Stimulated activated CD8-positive, alpha-beta memory T cell treated with anti-CD3 and anti-CD28 coated beads, Interleukin-4, amount 100 ng/mL, for 48 hours (primary cell): ENCODE measurements at regions not wholly inside any gene's neighbourhood (a gene's known extent, or its start where the extent isn't known, plus 50 kb on each side); places are given as distances from the start of the nearest gene placed in this dataset.

Source experiments
- DNase-seq: peaks from one replicate; pipeline ENCODE4 v3.0.0-alpha.2; 2020

DNA sequence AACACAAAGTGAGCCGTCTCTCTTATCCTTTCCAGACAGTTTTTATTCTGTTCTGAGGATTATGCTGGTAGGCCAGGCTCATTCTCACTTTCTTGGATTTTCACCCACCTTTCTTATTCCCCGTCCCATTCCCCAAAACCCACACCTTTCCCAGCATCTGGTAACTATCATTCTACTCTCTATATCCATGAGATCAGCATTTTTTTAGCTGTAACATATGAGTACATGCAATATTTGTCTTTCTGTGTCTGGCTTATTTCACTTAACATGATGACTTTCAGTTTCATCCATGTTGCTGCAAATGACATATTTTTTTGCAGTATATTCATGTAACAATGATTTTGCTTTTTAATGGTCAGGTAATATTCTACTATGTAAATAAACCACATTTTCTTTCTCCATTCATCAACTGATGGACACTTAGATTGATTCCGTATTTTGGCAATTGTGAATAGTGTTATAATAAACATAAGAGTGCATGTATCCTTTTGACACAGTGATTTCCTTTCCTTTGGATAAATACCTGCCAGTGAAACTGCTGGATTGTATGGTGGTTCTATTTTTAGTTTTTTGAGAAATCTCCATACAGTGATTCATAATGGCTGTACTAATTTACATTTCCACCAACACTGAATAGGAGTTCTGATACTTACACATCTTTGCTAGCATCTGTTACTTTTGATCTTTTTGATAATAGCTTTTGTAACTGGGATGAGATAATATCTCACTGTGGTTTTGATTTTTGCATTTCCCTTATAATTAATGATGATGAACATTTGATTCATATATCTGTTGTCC is 289.3 kb downstream of the RPRM start:
- no peak for DNase-seq

DNA sequence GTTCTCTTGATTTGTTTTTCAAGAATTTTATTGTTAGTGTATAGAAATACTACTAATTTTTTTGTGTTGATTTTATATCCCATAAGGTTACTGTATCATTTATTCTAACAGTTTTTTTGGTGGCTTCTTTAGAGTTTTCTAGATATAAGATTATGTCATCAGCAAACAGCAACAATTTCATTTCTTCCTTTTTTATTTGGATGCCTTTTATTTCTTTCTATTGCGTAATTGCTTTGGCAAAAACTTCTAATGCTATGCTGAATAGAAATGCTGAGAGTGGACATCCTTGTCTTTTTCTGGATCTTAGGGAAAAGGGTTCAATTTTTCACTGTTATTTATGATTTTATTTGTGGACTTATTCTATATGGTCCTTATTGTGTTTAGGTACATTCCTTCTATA is 298.8 kb downstream of the RPRM start:
- no peak for DNase-seq

DNA sequence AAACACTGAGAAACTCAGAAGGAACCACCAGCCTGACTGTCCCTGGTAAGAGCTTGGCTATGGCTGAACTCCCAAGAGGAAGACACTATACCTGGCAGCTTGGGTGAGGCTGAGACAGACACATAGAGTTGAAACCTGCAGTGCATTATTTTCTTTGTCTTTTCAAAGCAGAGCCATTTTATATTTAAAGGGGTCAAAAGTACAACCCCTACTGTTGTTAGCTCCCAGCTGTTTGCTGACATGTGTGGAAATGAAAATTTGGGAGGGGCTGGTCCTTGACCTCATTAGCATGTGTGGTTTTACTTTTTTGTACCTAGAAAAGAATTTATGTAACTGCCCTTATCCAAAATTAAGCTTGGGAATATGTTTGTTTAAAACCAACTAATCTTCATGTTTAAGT is 309.0 kb downstream of the RPRM start:
- DNase-seq, result no peak

DNA sequence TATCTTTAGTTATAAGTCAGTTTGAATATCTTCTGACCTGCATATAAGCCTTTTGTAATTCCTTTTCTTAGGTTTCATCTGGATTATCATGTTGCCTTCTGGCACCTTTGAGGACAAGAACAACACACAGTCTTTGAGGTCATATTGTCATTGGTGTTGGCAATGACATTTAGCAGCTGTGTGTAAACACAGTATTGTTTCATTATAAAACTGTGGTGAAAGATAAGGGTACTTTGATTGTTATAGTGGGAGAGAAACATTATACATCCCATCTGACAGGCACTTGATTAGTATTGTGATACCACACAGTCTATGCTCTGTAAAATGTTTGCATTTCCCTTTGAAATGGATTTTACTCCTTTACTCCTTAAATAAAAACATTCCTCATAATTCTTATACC is 313.5 kb downstream of the RPRM start:
- no peak for DNase-seq

DNA sequence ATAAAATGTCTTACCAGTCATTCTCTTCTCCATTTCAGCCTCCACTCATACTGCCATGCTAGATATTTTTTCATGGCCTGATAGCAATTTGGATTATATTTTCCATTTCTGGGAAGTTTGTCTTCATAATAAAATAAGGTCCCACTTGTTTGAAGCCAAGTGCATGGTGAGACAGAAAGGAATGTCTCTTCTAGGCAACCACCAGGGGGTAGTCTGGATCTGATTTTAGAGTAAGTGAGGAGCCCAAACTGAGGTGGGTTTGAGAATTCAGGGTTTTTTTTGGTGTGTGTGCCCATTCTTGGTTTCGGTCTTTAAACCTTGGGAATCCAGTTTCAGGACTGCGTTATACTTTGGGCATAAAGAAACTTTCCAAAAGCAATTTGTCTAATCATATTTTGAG is 315.5 kb downstream of the RPRM start:
- no peak for DNase-seq

DNA sequence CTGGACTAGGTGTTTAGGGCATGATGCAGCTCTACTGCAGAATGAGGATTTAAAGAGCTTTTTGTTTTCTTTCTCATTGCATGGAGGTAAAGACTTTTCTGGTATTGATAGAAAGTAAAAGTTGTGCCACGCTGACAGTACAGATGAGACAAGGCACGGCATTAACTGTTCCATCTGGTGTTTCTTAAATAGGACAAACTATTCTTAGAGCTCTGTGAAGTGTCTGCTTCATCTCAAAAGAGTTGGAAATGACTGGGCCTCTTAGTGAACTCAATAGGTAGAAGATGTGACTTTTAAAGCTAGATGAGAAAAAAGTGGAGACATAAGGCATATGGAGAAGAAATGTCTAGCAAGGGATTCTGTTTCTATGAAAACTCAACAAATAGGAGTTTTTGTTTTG is 321.8 kb downstream of the RPRM start:
- no peak for DNase-seq

DNA sequence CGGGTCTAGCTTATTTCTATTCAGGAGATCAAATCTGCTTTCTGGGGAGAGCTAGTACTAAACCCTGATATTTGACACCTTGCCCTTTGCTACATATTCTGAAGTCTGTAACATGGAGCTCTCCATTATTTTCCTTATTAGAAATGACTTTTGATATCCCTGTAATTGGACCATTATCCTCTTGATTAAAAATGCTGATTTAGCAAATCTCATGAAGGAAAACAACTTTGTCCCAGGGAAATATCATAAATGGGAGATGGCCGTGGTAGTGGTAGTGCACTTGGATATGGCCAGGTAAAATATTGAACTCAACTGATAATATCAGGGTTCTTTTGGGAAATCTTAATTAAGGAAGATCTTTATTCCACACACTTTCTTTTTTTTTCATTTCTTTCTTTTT is 326.5 kb downstream of the RPRM start:
- no peak for DNase-seq

DNA sequence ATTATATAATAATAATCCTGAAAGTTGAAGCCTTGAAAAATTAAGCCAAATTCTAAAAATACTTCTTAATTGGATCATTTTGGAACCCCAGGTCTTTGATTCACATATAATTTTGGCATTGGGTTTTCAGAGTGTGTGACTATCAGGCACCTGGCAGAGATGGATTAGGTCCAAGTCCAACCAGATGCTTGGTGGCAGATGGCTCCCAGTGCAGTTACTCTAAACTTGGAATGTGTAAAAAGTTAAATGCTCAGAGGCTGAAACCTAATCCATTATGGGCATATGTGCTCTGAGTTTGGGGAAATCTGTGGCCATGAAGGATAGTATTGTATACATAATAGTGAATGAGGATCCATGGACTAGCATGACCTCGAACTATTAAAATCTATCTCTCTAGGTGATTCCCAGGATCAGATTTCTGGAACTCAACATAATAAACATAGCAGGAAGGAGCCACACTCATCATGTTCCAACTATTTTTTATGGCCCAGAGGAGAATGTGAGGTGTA is 333.0 kb downstream of the RPRM start:
- no peak for DNase-seq

DNA sequence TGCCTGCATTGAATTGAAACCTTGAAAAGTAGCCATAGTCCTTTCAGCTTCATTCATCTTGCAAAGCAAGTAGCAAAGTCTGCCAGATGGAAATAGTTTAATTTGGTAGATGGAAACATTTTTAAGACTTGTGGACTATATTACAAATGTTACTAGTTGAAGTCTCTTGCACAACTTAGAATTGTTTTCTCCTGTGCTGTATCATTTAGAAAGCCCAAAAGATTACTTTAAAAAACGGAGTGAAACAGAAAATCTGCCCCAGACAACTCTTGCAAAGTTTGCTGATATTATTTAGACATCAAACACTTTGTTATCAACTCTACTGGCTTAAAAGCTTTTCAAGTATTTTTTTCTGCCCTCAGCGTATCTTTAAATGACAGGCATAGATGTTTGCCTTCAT is 335.0 kb downstream of the RPRM start:
- DNase-seq, result no peak

DNA sequence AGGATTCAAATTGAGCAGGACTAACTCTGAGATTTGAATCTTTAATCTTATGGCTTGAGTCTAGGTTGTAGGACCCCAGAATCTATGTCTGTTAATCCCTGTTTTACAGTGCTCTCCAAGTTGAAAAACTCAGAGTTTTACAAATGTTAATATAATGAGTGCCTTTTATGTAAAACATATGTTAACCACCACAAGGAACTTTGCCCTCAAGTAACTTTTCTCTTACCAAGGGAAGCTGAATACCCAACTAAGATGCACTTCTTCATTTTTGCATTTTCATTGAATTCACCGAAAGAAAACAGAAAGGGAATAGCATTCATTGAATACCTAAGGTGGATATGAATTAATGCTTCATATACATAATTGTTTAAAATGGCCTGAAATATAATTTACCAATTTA is 338.1 kb downstream of the RPRM start:
- no peak for DNase-seq

DNA sequence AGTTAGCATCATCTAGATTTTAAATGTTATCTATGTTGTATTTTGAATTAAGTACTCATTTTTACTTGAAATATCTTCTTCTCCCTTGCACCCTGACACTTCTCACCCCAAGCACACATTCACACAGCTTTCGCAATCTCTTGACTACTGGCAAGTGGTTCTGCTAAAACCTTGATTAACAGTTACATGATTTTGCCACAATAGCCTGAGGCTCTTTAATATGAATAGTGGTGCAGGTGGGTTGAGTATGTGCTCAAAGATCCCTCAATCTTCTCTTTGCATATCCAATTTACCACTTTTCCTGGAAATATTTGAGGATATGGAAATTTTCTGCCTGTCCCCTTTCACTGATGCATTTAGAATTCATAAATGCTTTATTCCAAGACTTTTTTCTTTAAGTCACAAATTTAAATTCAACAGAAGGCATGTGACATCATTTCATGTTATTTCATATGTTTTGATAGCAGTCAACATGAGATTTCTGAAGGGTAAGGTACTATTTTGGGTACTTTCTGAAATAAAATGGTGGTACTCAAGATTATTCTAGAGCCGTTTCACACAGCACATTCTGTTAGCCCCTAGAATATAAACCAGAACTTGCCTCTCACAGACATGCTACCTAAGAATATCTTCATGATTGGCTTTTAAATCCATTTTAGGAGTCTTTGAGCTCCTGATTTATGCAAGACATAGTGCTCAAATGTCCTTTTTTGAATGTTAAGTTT is 339.7 kb downstream of the RPRM start:
- DNase-seq, result no peak

DNA sequence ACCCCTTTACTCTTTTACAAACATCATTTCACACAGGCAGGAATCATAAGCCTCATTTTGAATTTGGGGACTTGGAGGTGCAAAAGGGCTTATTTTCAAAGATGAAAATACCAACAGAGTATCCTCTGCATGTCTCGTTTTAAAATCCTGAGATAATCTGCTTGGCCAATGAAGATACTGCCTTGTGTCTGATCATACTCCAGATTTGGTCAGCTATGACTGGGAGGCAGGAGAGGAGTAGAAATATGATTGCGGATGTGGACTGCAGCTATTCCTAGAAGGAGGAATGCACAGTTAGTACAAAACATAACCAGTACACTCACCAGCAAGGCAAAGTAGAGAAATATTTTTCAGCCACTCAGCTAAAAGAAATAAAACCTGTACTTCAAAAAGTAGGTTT is 342.3 kb downstream of the RPRM start:
- no peak for DNase-seq

DNA sequence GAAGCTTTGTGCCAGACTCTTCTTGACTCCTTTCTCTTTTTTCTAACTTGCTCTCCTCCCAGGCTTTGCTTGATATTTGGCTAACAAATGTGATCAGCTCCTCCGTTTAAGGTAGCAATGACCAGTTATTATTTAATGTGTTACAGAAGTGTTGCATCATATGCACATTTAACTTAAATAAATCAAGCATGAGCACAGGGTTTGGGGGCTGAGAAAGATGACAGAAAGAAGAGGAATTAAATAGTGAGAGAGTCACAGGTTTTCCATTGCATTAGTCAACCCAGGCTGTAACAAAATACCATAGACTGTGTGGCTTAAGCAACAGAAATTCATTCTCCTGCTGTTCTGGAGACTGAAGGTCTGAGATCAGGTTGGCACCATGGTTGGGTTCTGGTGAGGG is 343.8 kb downstream of the RPRM start:
- no peak for DNase-seq

DNA sequence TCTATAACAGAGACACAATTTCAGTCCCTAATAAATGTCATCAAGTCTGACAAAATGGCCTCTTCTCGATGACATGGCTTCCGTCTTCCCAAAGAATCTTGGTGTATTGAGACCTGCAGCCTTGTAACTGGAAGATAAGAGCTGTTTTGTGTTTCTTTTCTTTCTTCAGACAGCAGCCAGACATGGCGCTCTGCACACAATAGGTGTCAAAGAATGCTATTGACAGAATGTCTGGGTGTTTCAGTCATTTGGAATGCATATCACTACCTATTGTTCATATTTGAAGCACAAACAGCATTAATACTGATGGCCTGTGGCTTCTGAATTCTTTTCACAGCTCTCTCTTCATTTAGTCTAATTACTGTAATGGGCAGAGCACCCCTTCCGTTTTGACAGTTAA is 344.8 kb downstream of the RPRM start:
- DNase-seq, result no peak

DNA sequence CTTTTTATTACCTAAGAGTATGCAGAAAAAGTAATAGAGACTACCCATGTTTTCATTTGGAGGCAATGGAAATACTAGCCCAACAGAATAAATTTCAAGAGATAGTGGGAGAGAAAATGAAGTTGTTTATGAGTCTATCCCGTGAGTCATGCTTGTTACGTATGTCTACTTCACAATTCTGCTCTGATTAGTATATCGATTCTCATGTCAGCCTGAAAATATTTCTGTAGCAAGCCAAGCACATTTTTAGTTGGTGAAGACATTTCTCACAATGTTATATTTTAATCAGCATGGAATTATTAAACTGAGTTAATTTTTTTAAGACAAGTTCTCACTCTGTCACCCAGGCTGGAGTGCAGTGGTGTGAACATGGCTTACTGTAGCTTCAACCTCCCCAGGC is 346.1 kb downstream of the RPRM start:
- DNase-seq, result no peak

DNA sequence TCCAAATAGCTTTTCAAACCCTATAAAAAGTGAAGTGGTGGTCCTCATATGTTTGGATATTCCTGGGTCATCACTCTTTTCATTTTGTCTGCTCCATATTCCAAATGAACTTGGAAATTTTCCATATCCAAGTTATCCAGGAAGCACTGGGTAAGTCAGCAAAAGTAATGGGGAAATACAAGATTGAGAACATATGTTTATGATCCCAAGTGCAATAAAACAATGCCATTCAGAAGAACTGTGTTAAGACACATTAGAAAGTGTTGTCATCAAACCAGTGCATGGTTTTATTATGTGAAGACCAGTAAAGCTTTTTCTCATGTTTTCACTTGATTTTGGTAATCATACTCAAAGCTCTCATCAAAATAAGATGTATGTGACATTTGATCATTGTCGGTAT is 363.4 kb downstream of the RPRM start:
- no peak for DNase-seq

DNA sequence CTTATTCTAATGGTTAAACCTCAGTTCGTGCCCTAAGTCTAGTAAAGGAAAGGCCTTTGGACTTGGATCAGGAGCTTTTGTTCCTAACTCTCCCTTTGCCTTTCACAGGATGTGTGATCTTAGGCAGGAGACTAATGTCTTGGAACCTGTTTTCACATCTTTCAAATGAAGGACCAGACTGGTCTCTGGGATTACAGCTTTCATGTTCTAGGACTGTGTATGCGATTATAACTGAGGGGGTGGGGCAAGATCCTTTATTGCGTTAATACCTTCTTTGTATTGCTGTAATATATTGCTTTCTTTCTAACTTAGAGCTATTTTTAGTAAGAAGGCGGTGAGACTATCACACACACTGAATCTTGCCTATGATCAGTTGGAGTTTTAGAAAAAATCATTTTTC is 368.1 kb downstream of the RPRM start:
- DNase-seq, result no peak

DNA sequence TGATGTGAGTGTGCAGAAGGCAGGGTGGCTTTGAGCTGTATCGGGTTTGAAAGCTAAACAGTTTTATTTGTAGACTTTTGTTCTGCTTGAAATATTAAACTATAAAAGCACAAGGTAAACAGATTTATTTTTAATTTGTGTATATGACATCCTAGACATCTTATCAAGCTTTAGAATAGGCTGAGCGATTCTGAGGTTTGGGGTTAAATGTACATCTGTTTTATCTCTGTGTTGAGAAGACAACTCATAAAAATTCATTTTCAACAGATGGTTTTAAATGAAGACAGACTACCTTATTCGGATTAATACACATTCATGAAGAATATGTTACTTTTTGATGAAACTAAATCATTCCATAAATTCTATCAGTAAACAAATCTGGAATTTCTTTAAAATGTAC is 368.8 kb downstream of the RPRM start:
- DNase-seq, result no peak

DNA sequence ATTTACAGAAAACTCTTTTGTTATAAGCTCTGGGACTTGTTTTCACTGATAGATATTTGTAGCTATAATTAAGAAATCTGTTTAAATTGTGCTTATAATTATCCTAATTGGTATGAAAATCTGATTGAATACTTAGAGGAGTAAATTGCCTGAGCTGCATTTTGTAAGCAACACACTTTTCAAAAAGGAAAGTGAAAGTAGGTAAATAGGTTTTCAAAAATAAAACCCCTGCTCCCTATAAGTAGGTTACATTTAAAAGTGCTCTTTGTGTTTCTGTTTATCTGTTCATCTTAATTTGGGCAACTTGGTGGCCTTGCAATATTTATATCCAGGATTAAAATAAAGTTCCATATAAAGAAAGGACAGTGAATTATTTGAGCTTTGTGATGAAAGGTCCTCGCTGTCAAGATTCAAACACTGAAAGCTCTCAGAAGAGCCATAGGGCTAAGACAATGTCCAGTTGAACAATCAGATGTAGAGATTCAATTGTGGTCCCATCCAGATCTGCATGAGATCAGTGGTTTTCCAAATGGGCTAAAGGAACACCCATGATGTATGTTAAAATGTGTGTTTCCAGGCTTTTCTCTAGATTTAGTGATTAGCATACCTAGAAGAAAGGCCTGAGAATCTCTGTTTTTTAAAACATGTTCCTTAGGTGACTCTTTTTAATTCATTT is 371.6 kb downstream of the RPRM start:
- DNase-seq, result no peak

DNA sequence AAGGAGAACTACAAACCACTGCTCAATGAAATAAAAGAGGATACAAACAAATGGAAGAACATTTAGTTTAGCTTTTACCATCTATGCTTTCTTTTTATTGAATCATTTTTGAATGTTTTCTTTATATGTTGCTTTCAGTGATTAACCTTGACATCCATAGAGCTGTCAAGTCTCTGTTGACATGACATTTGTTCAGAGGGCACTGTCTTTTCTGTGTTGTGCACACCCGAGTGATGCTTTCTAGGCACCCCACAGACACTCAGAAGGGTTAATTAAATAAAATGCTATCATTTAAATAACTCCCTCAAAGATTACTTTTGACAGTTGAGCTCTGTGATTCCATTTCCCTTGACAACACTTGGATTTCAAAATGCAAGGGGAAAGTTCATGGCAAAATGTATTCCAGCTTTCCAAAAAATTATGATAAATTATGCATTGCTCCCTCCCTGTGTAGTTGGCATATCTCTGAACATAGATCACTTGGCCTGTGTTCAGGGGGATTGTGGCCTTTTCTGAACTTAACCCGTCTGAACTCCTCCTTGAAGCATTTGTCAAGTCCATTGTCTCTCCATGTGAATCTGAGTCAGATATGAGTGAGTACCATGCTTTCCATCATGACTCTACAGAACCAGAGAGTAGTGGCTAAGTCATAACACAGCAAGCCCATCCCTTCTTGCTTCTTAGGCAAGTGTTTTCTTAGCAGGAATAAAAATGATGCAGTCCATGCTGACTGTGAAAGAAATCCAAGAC is 372.6 kb downstream of the RPRM start:
- DNase-seq, result no peak

DNA sequence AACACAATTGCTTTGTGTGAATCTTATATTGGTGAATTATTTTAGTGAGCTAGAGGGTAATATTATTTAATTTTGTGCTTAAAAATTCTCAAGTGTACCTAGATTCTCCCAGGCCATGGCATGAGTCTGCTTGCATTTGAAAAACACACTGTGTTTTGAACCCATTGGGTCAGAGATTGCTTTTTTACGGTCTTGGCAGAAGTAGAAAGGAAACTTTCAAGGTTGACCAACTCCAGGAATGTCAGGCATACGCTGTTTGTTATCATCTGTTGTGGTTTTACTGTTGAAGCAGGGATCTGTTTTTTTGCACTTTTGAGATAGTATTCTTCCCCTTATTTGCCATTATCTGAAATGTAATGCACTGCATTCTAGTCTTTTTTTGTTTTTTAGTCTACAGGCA is 377.4 kb downstream of the RPRM start:
- DNase-seq, result no peak

DNA sequence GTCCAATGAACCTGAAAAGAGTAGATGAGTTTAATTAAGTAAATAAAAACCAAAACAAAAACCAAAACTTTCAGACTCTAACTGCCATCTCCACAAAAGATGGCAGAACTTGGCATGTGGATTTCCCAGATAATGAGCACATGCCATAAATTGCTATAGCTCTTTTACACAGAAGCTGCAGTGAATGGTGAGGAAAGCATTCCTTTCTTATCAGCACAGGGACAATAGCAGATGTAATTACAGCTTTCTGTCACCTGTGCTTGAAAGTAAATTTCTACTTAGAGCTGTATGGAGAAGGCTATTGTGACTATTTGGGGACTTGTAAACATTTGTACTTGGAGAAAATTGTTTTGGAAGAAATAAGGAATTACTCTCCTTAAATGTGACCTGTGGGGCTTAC is 378.4 kb downstream of the RPRM start:
- DNase-seq, result no peak

DNA sequence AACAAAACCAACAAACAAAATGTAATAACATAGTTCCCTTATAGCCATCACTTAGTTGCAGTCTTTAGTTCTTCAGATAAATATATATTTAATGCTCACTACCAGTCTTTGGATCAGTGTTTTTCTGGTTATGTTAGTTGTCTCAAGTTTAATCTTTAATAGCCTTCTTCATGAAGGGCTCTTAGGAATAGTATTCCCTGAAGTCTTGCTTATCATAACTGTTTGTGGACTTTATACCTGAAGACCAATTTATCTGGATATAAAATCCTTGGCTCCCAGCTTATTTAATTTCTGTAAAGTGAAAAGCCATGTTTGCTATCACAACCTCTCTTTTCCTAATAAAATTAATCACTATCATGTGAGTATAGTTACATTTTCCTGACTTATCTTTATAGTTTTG is 379.7 kb downstream of the ARL6IP6 start:
- DNase-seq, result no peak
